HK-2 (cell line): ENCODE measurements at regions not wholly inside any gene's neighbourhood (a gene's known extent, or its start where the extent isn't known, plus 50 kb on each side); places are given as distances from the start of the nearest gene placed in this dataset.
"Not testable (repeated sequence)": the region's sequence is repeated elsewhere in the genome, so short reads cannot be mapped to it uniquely, and the experiment has no call there.

Experiments
- DNase-seq: peaks from one replicate; pipeline ENCODE4 v3.0.0-alpha.2; 2018; ENCODE audit not compliant: unreplicated experiment

GRCh38 chr3:161600173-161600572 is 103.6 kb downstream of the OTOL1 start:
- DNase-seq = no peak

- no peak for DNase-seq
Observed at GRCh38 chr3:161602475-161602874, 105.9 kb downstream of the OTOL1 start.

- DNase-seq = no peak
Observed at GRCh38 chr3:161602918-161603317, 106.3 kb downstream of the OTOL1 start.

- no peak for DNase-seq
Observed at GRCh38 chr3:161607056-161607455, 110.4 kb downstream of the OTOL1 start.

- no peak for DNase-seq
Observed at GRCh38 chr3:161619351-161619750, 122.7 kb downstream of the OTOL1 start.

GRCh38 chr3:161630794-161631193 is 134.2 kb downstream of the OTOL1 start:
- DNase-seq = no peak

GRCh38 chr3:161631536-161631935 is 134.9 kb downstream of the OTOL1 start:
- DNase-seq = no peak

- DNase-seq = no peak
Observed at GRCh38 chr3:161637559-161637958, 141.0 kb downstream of the OTOL1 start.

- DNase-seq = not testable (repeated sequence)
Observed at GRCh38 chr3:161639095-161639494, 142.5 kb downstream of the OTOL1 start.

GRCh38 chr3:161640181-161640580 is 143.6 kb downstream of the OTOL1 start:
- DNase-seq = no peak

- DNase-seq = no peak
Observed at GRCh38 chr3:161641287-161641686, 144.7 kb downstream of the OTOL1 start.

GRCh38 chr3:161644891-161645635 is 148.5 kb downstream of the OTOL1 start:
- DNase-seq = no peak

- no peak for DNase-seq
Observed at GRCh38 chr3:161647936-161648470, 151.4 kb downstream of the OTOL1 start.

GRCh38 chr3:161649900-161650484 is 153.4 kb downstream of the OTOL1 start:
- no peak for DNase-seq

GRCh38 chr3:161657786-161658185 is 161.2 kb downstream of the OTOL1 start:
- no peak for DNase-seq

- DNase-seq = no peak
Observed at GRCh38 chr3:161671141-161671540, 174.5 kb downstream of the OTOL1 start.

- no peak for DNase-seq
Observed at GRCh38 chr3:161672478-161672877, 175.9 kb downstream of the OTOL1 start.

- no peak for DNase-seq
Observed at GRCh38 chr3:161673866-161674265, 177.3 kb downstream of the OTOL1 start.

GRCh38 chr3:161674402-161674801 is 177.8 kb downstream of the OTOL1 start:
- no peak for DNase-seq

- not testable (repeated sequence) for DNase-seq
Observed at GRCh38 chr3:161681831-161682230, 185.2 kb downstream of the OTOL1 start.

GRCh38 chr3:161682715-161683114 is 186.1 kb downstream of the OTOL1 start:
- DNase-seq = no peak

GRCh38 chr3:161689584-161690298 is 193.1 kb downstream of the OTOL1 start:
- no peak for DNase-seq

GRCh38 chr3:161690299-161690620 is 193.7 kb downstream of the OTOL1 start:
- no peak for DNase-seq
